ENCODE measurements at regions not wholly inside any gene's neighbourhood (a gene's known extent, or its start where the extent isn't known, plus 50 kb on each side); places are given as distances from the start of the nearest gene placed in this dataset.

- no peaks in the 10 kb centered on the region for H3K36me3 ChIP-seq (ENCODE audit: insufficient read depth)
- no peak overlapping the region for H3K27ac ChIP-seq (ENCODE audit: low read depth)
- no peak overlapping the region for H3K4me3 Mint-ChIP-seq
- no peaks in the 10 kb centered on the region for H4K20me1 ChIP-seq (replicated peaks; ENCODE audit: insufficient read depth)
- no peak overlapping the region; the same call in 1 of the 2 replicates for H2AFZ ChIP-seq
- no peaks in the 10 kb centered on the region for H3K4me1 Mint-ChIP-seq
- H3K9me2 ChIP-seq (ENCODE audit: insufficient read depth) = no peaks in the 10 kb centered on the region
- no peaks in the 10 kb centered on the region for H3K36me3 Mint-ChIP-seq (ENCODE audit: low read depth)
- H3K9me3 Mint-ChIP-seq = no peaks in the 10 kb centered on the region
- no peaks in the 10 kb centered on the region for H3K27me3 Mint-ChIP-seq (ENCODE audit: insufficient read depth, low read depth, poor library complexity)
- ATAC-seq (no peak), DNase-seq (ENCODE audit: low spot score) (no peak)
- no peaks in the 10 kb centered on the region for H3F3A ChIP-seq (replicated peaks; ENCODE audit: low read depth)
- H3K79me2 ChIP-seq (replicated peaks; ENCODE audit: insufficient read depth) = no peaks in the 10 kb centered on the region
- H3K4me1 ChIP-seq (ENCODE audit: insufficient read depth) = no peaks in the 10 kb centered on the region
- H3K27me3 ChIP-seq (ENCODE audit: insufficient read depth) = no peaks in the 10 kb centered on the region
- no peak for TF ChIP-seq EZH2phosphoT487 (IDR thresholded peaks at IDR 0.05; ENCODE audit: unreplicated experiment)
- TF ChIP-seq, protein P1, sequence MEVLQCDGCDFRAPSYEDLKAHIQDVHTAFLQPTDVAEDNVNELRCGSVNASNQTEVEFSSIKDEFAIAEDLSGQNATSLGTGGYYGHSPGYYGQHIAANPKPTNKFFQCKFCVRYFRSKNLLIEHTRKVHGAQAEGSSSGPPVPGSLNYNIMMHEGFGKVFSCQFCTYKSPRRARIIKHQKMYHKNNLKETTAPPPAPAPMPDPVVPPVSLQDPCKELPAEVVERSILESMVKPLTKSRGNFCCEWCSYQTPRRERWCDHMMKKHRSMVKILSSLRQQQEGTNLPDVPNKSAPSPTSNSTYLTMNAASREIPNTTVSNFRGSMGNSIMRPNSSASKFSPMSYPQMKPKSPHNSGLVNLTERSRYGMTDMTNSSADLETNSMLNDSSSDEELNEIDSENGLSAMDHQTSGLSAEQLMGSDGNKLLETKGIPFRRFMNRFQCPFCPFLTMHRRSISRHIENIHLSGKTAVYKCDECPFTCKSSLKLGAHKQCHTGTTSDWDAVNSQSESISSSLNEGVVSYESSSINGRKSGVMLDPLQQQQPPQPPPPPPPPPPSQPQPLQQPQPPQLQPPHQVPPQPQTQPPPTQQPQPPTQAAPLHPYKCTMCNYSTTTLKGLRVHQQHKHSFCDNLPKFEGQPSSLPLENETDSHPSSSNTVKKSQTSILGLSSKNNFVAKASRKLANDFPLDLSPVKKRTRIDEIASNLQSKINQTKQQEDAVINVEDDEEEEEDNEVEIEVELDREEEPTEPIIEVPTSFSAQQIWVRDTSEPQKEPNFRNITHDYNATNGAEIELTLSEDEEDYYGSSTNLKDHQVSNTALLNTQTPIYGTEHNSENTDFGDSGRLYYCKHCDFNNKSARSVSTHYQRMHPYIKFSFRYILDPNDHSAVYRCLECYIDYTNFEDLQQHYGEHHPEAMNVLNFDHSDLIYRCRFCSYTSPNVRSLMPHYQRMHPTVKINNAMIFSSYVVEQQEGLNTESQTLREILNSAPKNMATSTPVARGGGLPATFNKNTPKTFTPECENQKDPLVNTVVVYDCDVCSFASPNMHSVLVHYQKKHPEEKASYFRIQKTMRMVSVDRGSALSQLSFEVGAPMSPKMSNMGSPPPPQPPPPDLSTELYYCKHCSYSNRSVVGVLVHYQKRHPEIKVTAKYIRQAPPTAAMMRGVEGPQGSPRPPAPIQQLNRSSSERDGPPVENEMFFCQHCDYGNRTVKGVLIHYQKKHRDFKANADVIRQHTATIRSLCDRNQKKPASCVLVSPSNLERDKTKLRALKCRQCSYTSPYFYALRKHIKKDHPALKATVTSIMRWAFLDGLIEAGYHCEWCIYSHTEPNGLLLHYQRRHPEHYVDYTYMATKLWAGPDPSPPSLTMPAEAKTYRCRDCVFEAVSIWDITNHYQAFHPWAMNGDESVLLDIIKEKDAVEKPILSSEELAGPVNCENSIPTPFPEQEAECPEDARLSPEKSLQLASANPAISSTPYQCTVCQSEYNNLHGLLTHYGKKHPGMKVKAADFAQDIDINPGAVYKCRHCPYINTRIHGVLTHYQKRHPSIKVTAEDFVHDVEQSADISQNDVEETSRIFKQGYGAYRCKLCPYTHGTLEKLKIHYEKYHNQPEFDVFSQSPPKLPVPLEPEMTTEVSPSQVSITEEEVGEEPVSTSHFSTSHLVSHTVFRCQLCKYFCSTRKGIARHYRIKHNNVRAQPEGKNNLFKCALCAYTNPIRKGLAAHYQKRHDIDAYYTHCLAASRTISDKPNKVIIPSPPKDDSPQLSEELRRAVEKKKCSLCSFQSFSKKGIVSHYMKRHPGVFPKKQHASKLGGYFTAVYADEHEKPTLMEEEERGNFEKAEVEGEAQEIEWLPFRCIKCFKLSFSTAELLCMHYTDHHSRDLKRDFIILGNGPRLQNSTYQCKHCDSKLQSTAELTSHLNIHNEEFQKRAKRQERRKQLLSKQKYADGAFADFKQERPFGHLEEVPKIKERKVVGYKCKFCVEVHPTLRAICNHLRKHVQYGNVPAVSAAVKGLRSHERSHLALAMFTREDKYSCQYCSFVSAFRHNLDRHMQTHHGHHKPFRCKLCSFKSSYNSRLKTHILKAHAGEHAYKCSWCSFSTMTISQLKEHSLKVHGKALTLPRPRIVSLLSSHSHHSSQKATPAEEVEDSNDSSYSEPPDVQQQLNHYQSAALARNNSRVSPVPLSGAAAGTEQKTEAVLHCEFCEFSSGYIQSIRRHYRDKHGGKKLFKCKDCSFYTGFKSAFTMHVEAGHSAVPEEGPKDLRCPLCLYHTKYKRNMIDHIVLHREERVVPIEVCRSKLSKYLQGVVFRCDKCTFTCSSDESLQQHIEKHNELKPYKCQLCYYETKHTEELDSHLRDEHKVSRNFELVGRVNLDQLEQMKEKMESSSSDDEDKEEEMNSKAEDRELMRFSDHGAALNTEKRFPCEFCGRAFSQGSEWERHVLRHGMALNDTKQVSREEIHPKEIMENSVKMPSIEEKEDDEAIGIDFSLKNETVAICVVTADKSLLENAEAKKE (CRISPR knock-in tag; IDR thresholded peaks at IDR 0.05) = no peak
- no peak for TF ChIP-seq ZNF114 (CRISPR knock-in tag; IDR thresholded peaks at IDR 0.05)
- no peak for TF ChIP-seq POLR2AphosphoS5 (IDR thresholded peaks at IDR 0.05; ENCODE audit: low read depth)
- no peak for TF ChIP-seq STAT1 (IDR thresholded peaks at IDR 0.05; ENCODE audit: unreplicated experiment)
- TF ChIP-seq, protein P2, sequence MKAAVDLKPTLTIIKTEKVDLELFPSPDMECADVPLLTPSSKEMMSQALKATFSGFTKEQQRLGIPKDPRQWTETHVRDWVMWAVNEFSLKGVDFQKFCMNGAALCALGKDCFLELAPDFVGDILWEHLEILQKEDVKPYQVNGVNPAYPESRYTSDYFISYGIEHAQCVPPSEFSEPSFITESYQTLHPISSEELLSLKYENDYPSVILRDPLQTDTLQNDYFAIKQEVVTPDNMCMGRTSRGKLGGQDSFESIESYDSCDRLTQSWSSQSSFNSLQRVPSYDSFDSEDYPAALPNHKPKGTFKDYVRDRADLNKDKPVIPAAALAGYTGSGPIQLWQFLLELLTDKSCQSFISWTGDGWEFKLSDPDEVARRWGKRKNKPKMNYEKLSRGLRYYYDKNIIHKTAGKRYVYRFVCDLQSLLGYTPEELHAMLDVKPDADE (IDR thresholded peaks at IDR 0.05) = no peak
- no peak for TF ChIP-seq CREB1 (CRISPR knock-in tag; IDR thresholded peaks at IDR 0.05; ENCODE audit: low read depth)
- TF ChIP-seq JUNB (IDR thresholded peaks at IDR 0.05; ENCODE audit: unreplicated experiment) = no peak
- TF ChIP-seq REST (IDR thresholded peaks at IDR 0.05; ENCODE audit: unreplicated experiment) = no peak
- no peak for TF ChIP-seq ZNF331 (CRISPR knock-in tag; IDR thresholded peaks at IDR 0.05; ENCODE audit: low read depth)
- TF ChIP-seq EZH2 (IDR thresholded peaks at IDR 0.05; ENCODE audit: low read depth, unreplicated experiment) = no peak
- TF ChIP-seq NANOG (IDR thresholded peaks at IDR 0.05; ENCODE audit: borderline replicate concordance) = no peak
- TF ChIP-seq, protein P3, sequence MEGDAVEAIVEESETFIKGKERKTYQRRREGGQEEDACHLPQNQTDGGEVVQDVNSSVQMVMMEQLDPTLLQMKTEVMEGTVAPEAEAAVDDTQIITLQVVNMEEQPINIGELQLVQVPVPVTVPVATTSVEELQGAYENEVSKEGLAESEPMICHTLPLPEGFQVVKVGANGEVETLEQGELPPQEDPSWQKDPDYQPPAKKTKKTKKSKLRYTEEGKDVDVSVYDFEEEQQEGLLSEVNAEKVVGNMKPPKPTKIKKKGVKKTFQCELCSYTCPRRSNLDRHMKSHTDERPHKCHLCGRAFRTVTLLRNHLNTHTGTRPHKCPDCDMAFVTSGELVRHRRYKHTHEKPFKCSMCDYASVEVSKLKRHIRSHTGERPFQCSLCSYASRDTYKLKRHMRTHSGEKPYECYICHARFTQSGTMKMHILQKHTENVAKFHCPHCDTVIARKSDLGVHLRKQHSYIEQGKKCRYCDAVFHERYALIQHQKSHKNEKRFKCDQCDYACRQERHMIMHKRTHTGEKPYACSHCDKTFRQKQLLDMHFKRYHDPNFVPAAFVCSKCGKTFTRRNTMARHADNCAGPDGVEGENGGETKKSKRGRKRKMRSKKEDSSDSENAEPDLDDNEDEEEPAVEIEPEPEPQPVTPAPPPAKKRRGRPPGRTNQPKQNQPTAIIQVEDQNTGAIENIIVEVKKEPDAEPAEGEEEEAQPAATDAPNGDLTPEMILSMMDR (conservative IDR thresholded peaks at IDR 0.05; ENCODE audit: low read depth in 2 of 2) = no peak
- no peak overlapping the region for H3K4me2 ChIP-seq
- no peak overlapping the region for H3K4me3 ChIP-seq
- H3K27ac Mint-ChIP-seq = no peak overlapping the region
Observed at GRCh38 chr3:111318289-111318688, 223.7 kb upstream of the CD96 start.
